Calu3 (cell line): ENCODE measurements at regions not wholly inside any gene's neighbourhood (a gene's known extent, or its start where the extent isn't known, plus 50 kb on each side); places are given as distances from the start of the nearest gene placed in this dataset.
"Not testable (repeated sequence)": the region's sequence is repeated elsewhere in the genome, so short reads cannot be mapped to it uniquely, and the experiment has no call there.

ENCODE experiments used
- BruUV-seq: library from RNA; stranded (reverse); fragments of 400-500 nt; replicated peaks from 2 replicates; lab custom pipeline; 2021; lab: Mats Ljungman, UMichigan
- CTCF ChIA-PET: fragments of 300-600 bp; sonication (Branson Sonifier 250); formaldehyde crosslinking; loops from one replicate; lab custom pipeline; 2022; ENCODE audit warnings: antibody characterized with exemption; lab: Charles Lee
- DNase-seq: peaks from one replicate; pipeline ENCODE4 v3.0.0; 2022
- H3K27ac Mint-ChIP-seq: one replicate; pipeline ENCODE4 v1.8.0; 2022; ENCODE audit warnings: mixed read lengths; ENCODE audit not compliant: unreplicated experiment
- H3K27me3 Mint-ChIP-seq: one replicate; pipeline ENCODE4 v1.8.0; 2022; ENCODE audit warnings: mixed read lengths; ENCODE audit not compliant: unreplicated experiment
- H3K36me3 Mint-ChIP-seq: one replicate; pipeline ENCODE4 v1.8.0; 2022; ENCODE audit warnings: mild to moderate bottlenecking, moderate library complexity, mixed read lengths; ENCODE audit not compliant: insufficient read depth, unreplicated experiment
- H3K4me1 Mint-ChIP-seq: one replicate; pipeline ENCODE4 v1.8.0; 2022; ENCODE audit warnings: mild to moderate bottlenecking, low read depth, mixed read lengths; ENCODE audit not compliant: unreplicated experiment
- H3K4me3 Mint-ChIP-seq: one replicate; pipeline ENCODE4 v1.8.0; 2022; ENCODE audit warnings: mild to moderate bottlenecking, low read depth, moderate library complexity, mixed read lengths; ENCODE audit not compliant: unreplicated experiment
- H3K9me3 Mint-ChIP-seq: one replicate; pipeline ENCODE4 v1.8.0; 2022; ENCODE audit warnings: low read depth, mixed read lengths; ENCODE audit not compliant: unreplicated experiment
- CTCF ChIP-seq: fragments of 200-600 bp; IDR thresholded peaks from one replicate; pipeline ENCODE4 v1.8.0; 2022; ENCODE audit warnings: antibody characterized with exemption; ENCODE audit not compliant: unreplicated experiment
- intact Hi-C: fragments of 100-400 bp; cut with micrococcal nuclease; formaldehyde crosslinking; loops from one replicate; pipeline ENCODE4 v1.10.0; 2022; ENCODE audit not compliant: unreplicated experiment

- no TSS peak for BruUV-seq
- intact Hi-C loops, result no loop called here
- no peaks in the 10 kb centered on the region for H3K36me3 Mint-ChIP-seq
- DNase-seq, result no peak
- H3K4me1 Mint-ChIP-seq, result no peaks in the 10 kb centered on the region
- no peaks in the 10 kb centered on the region for H3K9me3 Mint-ChIP-seq
- no peak overlapping the region for H3K27ac Mint-ChIP-seq
- no peak overlapping the region for H3K4me3 Mint-ChIP-seq
- no peak for TF ChIP-seq CTCF
- CTCF ChIA-PET, result no interaction called here
- H3K27me3 Mint-ChIP-seq, result no peaks in the 10 kb centered on the region
Observed at GRCh38 chr7:86453454-86453853, 190.3 kb upstream of the GRM3 start.

GRCh38 chr7:86448856-86449255 lies 194.9 kb upstream of the GRM3 start:
- H3K9me3 Mint-ChIP-seq, result peaks cover 3% of the 10 kb centered on the region
- DNase-seq, result no peak
- H3K27me3 Mint-ChIP-seq, result no peaks in the 10 kb centered on the region
- intact Hi-C loops, result no loop called here
- BruUV-seq, result no TSS peak
- no peak overlapping the region for H3K27ac Mint-ChIP-seq
- H3K4me3 Mint-ChIP-seq, result no peak overlapping the region
- no peak for TF ChIP-seq CTCF
- no peaks in the 10 kb centered on the region for H3K36me3 Mint-ChIP-seq
- CTCF ChIA-PET, result no interaction called here
- no peaks in the 10 kb centered on the region for H3K4me1 Mint-ChIP-seq

GRCh38 chr7:86445285-86445684 lies 198.4 kb upstream of the GRM3 start:
- Mint-ChIP-seq H3K27ac (no peak overlapping the region), H3K36me3 (no peaks in the 10 kb centered on the region), H3K4me3 (no peak overlapping the region), H3K27me3 (no peaks in the 10 kb centered on the region), H3K4me1 (no peaks in the 10 kb centered on the region), H3K9me3 (peaks cover 3% of the 10 kb centered on the region)
- CTCF ChIA-PET, result no interaction called here
- no TSS peak for BruUV-seq
- DNase-seq, result no peak
- no peak for TF ChIP-seq CTCF
- intact Hi-C loops, result no loop called here

GRCh38 chr7:86444245-86444644 lies 199.5 kb upstream of the GRM3 start:
- CTCF ChIA-PET, result no interaction called here
- no peaks in the 10 kb centered on the region for H3K36me3 Mint-ChIP-seq
- DNase-seq, result no peak
- TF ChIP-seq CTCF, result no peak
- no TSS peak for BruUV-seq
- H3K4me1 Mint-ChIP-seq, result no peaks in the 10 kb centered on the region
- no peaks in the 10 kb centered on the region for H3K27me3 Mint-ChIP-seq
- intact Hi-C loops, result no loop called here
- peaks cover 3% of the 10 kb centered on the region for H3K9me3 Mint-ChIP-seq
- no peak overlapping the region for H3K27ac Mint-ChIP-seq
- H3K4me3 Mint-ChIP-seq, result no peak overlapping the region

GRCh38 chr7:86440420-86440819 lies 203.3 kb upstream of the GRM3 start:
- CTCF ChIA-PET, BruUV-seq: not testable (repeated sequence)

More at GRCh38 chr7:86440420-86440819, 203.3 kb upstream of the GRM3 start:
- H3K36me3 Mint-ChIP-seq, H3K4me3 Mint-ChIP-seq, H3K27ac Mint-ChIP-seq, H3K4me1 Mint-ChIP-seq, H3K27me3 Mint-ChIP-seq, DNase-seq, H3K9me3 Mint-ChIP-seq, intact Hi-C loops: not testable (repeated sequence)
